Jurkat, Clone E6-1 (cell line): ENCODE measurements at regions not wholly inside any gene's neighbourhood (a gene's known extent, or its start where the extent isn't known, plus 50 kb on each side); places are given as distances from the start of the nearest gene placed in this dataset.
A peak's percentile ranks its signal among the peaks of the same experiment; 100 is the strongest.
"Not testable (repeated sequence)": the region's sequence is repeated elsewhere in the genome, so short reads cannot be mapped to it uniquely, and the experiment has no call there.

Experiments used
- DNase-seq: peaks from one replicate; pipeline ENCODE4 v3.0.0-alpha.2; 2011; ENCODE audit warnings: low read depth, low spot score
- H3K4me3 ChIP-seq: 2 replicates; pipeline ENCODE4 v1.5.1; 2011; ENCODE audit warnings: mild to moderate bottlenecking, low read length, control low read depth, moderate library complexity

DNA sequence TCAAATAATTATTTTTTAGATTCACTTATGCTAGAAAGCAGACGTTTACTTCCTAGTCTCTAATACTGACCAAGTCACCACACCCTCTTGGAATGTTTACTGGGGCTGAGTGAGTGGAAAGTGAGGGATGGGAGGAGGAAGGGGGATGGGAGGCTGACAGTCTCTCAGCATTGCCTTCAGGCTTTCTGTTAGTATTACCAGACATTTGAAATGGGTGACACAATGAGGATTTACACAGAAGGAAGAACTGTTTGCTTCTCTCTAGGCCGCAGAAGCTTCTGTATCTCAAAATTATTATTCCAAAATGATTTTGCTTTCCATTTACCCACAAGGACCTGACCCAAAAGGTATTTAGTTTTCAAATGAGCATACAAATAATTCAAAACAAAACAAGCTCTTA, 232.8 kb upstream of the ZNF608 start:
- DNase-seq: no peak
- H3K4me3 ChIP-seq: no peak overlapping the region

DNA sequence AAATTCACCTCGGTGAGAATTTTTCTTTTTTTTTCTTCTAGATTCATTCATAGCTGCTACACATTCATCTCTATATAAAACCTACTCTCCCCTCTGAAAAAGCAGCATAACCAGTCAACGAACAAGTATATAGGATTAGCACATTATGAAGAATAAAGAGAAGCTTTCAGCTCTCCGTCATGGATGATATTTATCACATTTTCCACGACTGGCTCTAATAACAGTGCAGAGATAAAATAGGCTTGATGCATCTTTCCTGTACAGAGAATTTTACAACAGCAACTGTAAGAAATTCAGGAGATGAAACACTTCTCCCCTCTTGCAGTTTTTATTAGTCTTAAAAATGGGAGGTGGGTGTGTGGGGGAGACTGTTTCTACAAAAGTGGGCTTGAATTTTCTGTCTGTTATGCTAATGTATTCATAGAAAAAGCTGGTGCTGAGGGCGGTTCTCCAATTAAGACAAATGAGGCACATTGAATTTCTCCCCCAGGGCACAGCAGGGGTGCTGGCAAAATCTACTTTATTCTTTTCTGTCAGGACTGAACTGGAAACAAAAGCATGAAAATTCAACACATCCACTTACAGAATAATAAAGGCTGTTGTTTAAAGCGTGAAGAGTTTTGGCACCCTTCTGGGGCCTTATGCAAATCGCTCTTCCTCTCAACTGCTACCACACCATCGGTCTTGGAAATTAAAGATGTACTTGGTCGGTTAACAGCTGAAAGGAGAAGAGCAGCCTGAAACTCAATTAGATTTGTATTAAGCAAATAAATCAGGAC, 233.9 kb upstream of the ZNF608 start:
- H3K4me3 ChIP-seq: no peak overlapping the region
- no peak for DNase-seq

DNA sequence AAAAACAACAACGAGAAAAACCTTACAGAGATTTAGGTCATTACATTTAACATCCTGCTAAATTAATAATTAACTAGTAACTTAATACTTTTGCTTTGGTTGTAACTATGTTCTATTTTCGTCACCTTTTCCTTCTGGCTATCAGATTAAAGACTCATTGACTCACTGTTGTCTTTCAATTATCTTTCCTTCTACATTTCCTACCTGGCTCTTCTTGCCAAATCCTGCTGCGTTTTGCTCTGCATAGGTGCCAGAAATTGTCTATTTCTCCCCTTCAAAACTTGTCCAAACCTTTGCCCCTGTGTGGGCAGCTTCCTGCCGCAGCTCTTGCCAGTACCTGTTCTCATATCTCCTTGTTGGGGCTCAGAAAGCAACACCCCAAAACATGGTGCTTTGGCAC, 235.5 kb upstream of the ZNF608 start:
- H3K4me3 ChIP-seq: no peak overlapping the region

DNA sequence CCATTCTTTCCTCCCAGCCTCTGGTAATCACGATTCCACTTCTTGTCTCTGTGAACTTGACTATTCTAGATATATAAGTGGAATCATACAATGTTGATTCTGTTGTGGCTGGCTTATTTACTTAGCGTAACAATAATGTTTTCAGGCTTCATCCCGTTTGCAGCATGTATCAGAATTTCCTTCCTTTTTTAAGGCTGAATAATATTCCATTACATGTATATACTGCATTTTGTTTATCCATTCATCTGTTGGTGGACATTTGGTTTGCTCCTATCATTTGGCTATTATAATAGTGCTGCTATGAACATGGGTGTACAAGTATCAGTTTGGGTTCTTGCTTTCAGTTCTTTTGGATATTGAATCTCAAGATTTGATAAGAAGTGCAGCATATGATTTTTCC, 239.7 kb upstream of the ZNF608 start:
- no peak overlapping the region for H3K4me3 ChIP-seq
- no peak for DNase-seq

More for the DNA sequence above, 235.5 kb upstream of the ZNF608 start:
- no peak for DNase-seq

DNA sequence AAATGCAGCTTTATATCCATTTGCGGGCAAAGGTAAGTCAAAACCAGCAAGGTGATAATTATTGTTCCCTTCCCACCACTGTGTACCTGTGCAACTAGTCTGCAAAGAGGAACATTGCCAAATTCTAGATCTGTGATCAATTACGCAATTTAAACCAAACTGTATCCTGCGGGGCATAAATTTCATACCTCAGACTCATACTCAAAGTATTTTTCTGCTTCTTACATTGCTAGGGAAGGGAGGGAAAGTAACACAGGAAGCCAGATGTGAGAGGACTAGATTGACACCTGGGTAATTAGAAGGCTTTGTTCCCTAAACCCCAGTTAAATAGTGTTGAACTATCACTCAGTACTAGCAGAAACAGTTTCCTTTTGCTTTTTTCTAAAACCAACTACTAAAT, 240.2 kb upstream of the ZNF608 start:
- H3K4me3 ChIP-seq: no peak overlapping the region
- DNase-seq: no peak

DNA sequence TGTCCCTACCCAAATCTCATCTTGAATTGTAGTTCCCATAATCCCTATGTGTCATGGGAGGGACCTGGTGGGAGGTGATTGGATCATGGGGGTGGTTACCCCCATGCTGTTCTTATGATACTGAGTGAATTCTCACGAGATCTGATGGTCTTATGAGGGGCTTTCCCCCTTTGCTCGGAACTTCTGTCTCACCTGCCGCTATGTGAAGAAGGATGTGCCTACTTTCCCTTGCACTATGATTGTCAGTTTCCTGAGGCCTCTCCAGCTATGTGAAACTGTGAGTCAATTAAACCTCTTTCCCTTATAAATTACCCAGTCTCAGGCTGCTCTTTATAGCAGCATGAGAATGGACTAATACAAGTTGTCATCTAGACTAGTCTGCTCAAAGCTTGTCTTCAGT, 241.3 kb upstream of the ZNF608 start:
- not testable (repeated sequence) for DNase-seq, H3K4me3 ChIP-seq

DNA sequence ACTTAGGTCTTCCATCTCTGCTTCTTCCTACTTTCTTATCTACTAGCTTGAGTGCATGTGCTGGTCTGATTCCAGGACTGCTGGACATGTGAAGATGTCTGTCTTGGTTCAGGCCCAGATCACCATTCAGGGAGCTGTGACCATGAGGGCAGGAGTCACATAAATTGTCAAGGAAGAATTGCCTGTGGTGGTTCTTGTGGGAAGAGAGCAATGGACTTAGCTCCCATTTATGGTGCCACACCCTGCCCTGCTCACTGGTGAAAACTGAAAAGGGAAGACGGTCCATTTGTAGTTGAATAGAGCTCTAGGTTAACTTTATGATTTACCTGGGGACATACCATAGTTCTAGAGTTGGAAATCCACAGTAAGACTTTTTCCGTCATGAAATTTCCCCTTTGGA, 244.3 kb upstream of the ZNF608 start:
- no peak overlapping the region for H3K4me3 ChIP-seq
- DNase-seq: no peak

DNA sequence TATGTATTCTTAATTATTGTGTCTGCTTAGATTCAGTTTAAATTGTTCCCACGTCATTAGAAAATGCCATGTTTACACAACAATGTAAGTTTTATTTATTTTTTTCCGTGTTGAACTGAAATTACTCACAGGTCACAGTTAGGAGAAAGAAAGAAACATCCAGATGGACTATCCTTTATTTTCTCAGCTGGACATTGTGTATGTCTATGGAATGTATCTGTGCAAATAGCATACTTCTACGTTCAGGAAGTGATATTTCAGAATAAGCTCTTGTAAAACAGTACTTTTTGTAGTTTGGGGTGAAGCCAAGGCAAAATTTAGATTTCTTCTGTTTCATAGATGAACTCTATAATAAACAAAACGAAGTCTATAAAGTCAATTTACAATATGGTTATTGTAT, 249.0 kb upstream of the ZNF608 start:
- H3K4me3 ChIP-seq: no peak overlapping the region
- no peak for DNase-seq

DNA sequence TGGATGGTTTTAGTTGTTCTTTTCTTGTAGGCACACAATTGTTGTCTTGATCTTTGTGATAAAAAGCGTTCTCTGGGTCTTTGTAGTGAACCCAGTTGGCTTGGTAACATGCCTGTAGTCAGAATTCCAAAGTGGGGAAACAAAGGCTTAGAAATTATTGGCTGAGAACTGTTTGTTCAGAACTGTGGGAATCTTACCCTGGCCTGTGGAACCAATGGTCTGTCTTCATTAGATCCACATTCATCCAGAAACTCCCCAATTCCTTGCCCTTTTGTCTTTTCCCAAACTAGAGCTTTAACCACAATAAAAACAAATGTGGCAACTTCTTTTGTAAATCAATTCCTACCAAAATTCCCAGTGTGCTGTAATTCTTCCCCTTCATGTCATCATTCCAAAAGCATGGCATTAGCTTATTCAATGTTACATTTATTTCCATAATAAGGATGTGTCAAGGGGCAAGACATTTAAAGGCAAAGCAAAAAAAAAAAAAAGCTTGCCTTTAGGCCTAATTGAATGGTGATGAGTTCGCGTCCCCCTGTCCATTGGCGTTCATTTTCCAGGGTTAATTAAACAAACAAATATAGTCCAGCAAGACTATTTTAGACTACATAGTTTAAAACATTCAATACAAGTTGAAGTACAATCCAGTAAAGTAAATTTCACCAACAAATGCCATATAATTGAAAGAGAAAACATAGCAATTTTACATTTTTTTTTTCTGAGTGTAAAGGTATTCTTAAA, 249.8 kb upstream of the ZNF608 start:
- DNase-seq: no peak
- no peak overlapping the region for H3K4me3 ChIP-seq

DNA sequence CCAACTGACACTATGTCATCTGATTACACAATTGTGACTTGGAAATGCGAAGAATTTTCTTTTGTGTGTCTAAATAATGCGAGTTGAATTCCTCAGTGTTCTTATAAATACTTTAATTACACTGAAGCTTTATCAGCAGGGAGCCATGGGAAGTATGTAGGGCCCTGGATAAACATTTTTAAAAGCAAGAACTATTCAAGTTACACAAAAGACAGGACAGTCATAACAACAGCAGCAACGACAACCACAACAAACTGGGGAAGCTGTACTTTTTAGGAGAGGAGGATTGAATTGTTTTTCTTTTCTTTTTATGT, 250.3 kb upstream of the ZNF608 start:
- DNase-seq: no peak
- H3K4me3 ChIP-seq: no peak overlapping the region

DNA sequence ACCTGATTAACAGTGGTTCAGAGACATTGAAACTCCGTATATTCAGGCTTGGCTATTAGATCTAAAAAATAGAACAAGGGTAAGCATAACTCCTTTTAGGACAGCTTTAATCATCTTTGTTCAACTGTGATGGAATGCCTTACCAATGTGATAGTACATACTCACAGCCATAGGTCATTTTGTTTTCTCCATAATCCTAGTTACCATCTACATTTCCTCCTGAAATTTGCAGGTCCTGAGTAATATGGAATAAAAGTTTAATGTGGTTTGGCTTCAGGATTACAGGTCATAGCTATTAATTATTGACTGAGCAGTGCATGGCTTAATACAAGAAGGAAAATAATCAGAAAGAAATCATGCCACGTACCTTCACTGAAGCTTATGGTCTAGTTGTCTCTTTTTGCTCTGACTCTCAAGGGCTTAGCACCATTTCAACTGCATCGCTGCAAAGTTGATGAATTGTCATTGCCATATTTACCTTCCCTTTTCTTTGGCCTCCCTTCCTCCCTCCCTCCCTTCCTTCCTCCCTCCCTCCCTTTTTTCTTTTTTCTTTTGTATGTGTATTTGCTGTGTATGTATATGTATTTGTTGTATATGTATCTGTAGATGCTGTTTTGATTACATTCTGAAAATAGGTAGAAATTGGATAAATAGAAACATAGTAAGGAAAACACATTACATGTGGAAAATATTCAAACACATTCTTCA, 250.9 kb upstream of the ZNF608 start:
- no peak overlapping the region for H3K4me3 ChIP-seq
- no peak for DNase-seq

DNA sequence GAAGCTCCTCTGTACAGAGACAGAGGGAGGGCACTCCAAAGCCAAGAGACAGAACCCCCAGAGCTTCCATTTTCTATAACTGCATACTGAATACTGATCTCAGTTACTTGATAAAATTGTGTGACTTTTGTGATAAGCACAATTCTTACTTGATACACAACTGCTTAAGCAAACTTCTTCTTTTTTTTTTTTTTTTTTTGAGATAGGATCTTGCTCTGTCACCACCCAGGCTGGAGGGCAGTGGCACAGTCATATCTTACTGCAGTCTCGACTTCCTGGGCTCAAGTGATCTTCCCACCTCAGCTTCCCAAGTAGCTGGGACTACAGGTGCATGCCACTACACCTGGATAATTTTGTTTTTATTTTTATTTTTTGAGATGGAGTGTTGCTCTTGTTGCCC, 252.1 kb upstream of the ZNF608 start:
- no peak overlapping the region for H3K4me3 ChIP-seq
- DNase-seq: no peak

DNA sequence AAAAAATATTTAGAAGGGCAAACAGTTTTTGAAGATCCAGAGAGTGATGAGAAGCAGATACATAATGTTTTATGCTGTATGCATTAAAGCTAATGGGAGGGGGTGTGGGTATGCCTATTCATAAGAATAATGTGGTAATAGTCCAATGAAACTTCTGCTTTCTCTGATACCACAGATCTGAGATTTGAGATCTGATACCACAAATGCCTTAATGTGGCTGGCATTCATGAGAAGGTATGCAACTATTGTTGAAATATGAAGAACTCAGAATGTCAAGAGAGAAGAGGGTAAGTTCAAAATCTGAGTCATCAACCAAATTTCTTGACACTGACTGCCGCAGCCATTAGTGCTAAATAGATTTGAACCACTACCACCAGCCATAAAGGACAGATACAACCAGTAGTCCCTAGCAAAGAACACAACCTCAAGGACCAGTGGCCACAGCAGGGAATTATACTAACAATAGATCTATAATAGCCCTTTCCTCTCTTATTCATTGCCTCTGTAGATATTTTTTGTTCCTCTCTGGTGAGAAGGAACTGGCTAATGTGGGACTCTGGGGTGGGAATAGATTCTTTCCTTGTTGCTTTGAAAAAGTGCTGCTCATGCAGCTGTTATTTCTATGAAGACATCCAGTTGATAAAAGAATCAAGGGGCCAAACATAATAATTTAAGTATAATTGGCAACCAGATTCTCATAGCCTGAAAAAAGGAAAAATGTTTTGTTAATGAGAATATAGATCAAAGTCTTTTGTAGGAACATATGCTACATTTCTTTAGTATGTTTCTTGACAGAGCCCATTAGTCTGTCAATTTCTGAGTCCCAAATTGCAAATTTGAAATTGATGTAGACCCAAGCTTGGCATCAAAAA, 256.5 kb upstream of the ZNF608 start:
- no peak overlapping the region for H3K4me3 ChIP-seq
- DNase-seq: peak; percentile 50

DNA sequence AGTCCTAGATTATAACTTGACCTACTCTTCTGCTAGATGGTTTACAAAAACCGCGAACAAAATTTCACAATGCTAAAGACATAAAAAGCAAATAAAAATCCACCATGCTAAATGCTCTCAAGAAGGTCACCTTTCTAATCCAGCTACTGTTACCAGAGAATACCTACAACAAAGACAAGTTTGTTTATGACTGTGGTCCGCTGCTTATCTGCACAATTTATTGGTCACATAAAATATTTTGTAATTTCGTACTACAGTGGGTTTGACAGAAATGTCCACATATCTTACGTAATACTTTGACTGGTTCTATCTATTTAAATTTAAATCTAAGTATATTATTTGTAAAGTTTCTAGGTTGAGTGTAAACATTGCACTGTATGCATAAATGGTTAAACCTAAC, 257.6 kb upstream of the ZNF608 start:
- no peak overlapping the region for H3K4me3 ChIP-seq
- no peak for DNase-seq

DNA sequence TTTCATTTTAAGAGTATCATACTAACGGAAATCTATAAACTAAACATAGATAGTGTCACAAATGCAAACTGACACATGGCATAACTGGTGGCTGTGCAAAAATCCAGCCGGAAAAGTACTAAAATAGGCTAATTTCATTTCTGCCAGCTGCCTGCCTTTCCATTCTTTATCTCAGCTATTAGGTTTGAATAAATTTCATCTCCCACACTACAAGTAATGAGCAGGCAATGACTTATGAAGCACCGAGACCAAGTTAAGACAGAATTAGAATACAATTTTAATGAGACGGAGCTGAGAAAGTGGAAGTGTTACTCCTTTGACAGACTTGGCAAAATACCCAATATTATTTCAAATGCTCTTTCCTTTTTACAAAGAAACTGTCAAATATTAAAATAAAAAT, 258.8 kb upstream of the ZNF608 start:
- H3K4me3 ChIP-seq: no peak overlapping the region
- no peak for DNase-seq

DNA sequence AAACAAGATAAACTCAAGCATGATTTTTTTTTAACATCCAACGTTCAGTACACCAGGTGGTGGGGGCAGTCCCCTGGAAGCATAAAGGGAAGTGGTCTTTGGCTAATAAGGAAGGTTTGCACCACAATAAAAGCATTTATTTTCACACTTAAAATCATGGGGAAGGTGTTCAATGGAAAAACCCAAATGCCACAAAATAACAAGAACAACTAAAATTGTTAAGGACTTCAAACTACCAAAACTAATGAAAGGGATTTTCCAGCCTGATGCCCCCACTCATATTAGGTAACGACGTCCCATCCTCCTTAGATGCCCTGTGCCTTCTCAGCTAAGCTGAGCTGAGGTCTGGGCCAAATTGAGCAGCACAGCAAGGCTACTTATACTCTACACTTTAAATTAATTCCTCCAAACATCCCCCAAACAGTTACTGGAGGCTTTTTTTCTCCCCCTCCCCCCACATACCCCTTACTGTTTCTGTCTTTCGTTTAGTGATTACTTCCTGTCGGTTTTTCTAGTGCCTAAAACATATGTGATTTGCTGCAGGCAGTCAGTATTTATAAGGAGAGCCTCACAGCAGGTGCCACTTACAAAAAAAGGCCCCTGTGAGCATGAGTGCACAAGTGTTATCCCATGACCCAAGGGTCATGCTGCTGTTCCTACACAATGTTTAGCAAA, 259.7 kb upstream of the ZNF608 start:
- peak; percentile 74 for DNase-seq
- no peak overlapping the region; the same call in 1 of the 2 replicates for H3K4me3 ChIP-seq

DNA sequence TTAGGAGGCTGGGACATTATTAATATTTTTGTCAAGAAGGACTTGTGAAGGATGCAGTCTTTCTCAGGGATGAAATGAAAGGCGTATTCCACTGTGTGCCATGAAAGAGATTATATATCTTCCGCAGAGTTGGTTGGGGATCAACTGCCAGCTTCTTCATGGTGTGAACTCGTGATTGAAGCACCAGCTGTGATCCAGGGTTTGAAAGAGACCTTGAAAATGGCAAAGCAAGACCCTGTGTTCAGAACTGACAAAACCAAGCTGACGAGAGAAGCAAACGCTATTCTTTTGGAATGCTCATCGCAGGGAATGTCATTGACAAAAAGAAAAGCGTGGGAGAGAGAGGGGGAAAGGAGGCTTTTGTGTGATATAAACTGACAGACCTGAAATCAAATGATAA, 263.9 kb upstream of the ZNF608 start:
- no peak overlapping the region for H3K4me3 ChIP-seq
- no peak for DNase-seq

DNA sequence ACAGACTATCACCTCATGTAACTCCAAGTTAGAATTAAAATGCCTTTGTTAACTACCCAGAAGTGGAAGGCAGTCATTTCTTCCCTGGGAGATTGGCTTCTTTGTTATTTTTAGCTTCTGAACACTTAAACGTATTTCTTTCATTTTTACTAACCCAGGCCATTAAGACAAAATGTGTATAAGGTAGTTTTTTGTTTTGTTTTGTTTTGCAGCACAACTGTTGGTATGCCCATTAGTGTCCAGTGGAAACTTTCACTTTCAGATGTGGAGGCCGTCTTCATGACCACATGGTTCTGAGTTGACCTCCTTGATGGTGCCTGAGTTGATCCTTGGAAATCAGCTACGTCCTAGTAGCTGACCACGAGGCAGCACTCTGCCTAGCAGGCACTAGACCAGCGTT, 264.6 kb upstream of the ZNF608 start:
- H3K4me3 ChIP-seq: no peak overlapping the region
- no peak for DNase-seq

DNA sequence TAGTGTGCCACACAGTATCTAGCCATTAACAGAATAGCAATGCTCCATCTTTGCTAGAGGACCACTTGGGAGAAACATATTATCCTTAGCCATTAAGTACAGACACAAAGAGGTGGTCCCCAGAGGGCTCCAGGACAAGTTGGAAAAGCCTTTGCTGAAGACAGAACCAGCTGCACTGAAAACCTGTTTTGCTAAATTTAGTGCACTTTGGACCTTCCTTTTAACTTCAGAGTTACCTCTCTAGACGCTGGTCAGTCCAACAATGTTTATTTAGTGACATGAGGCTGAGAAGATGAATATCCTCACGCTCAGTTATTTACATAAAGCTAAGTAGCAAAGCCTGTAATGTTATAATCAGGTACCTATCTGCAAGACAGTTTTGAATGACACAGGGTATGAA, 265.0 kb upstream of the ZNF608 start:
- no peak for DNase-seq
- H3K4me3 ChIP-seq: no peak overlapping the region
